Choroid plexus epithelial cell (primary cell): ENCODE measurements at regions not wholly inside any gene's neighbourhood (a gene's known extent, or its start where the extent isn't known, plus 50 kb on each side); places are given as distances from the start of the nearest gene placed in this dataset.

Experiments used
- DNase-seq: peaks from one replicate; pipeline ENCODE4 v3.0.0-alpha.2; 2010; ENCODE audit warnings: low read depth
- H3K4me3 ChIP-seq: 2 replicates; pipeline ENCODE4 v1.5.1; 2011; ENCODE audit warnings: low read depth, mild to moderate bottlenecking, control low read depth, low read length, moderate library complexity
- CTCF ChIP-seq: conservative IDR thresholded peaks from 2 replicates; pipeline ENCODE4 v1.5.1; 2011; ENCODE audit warnings: low read depth, mild to moderate bottlenecking, control low read depth, inconsistent platforms, low read length, moderate library complexity

DNA sequence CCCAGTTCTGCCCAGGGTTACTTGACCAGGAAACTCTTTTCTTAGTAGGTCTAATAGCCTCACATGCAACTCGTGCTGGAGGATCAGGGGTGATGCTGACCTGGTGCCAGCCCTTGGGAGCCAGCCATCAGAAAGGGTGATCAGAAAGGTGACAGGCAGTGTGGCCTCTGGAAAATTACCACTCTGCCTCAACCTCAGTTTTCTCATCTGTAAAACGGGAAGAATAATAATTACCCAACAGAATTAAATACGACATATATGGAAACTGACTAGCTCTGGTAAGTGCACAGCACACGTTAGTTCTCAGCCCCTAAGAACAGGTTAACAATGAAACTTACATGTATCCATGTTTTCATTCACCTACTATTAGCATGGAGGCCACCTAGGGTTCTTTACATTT lies 157.6 kb downstream of the EN1 start:
- no peak for DNase-seq
- TF ChIP-seq CTCF = no peak
- H3K4me3 ChIP-seq = no peak overlapping the region

- no peak overlapping the region for H3K4me3 ChIP-seq
- TF ChIP-seq CTCF = no peak
- no peak for DNase-seq
Measured at GRCh38 chr2:118689456-118689855, 158.0 kb downstream of the EN1 start.

GRCh38 chr2:118689033-118689432 lies 158.4 kb downstream of the EN1 start:
- TF ChIP-seq CTCF = no peak
- no peak overlapping the region for H3K4me3 ChIP-seq
- no peak for DNase-seq

DNA sequence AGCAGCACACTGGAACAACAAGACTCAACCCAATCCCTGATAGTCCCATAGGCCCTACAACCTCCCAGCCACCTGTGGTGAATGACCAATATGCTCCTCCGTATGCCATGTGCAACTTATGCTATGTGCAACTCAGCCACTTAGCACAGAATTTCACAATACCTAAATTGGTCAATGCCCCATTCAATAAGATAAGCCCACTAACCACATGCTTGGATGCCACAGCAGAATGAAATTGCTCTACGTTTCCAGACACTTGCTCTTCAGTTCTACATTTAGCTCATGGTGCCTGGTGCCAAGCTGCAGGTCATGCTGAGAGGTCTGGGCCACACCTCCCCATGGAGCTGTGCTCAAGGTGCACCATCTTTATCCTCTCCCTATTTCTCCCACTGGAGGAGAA lies 159.8 kb downstream of the EN1 start:
- TF ChIP-seq CTCF = no peak
- H3K4me3 ChIP-seq = no peak overlapping the region
- no peak for DNase-seq

DNA sequence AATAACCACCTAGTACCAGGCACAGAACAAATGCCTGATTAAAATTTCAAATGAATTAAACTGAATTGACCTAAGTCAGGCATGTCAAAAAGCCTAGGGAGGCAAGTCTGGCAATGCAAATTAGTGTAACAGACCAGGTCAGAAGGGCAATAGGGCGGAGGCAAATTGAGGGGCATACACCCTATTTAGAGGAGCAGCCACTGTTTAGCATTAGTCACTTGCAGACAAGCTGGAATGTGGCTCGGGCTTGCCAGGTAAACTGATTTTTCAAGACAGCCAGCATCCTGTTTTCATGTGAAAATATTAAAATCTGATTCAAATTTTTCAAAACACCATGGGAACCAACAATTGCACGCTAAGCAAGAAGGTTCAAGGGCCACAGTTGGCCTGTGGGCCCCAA lies 160.3 kb downstream of the EN1 start:
- TF ChIP-seq CTCF = no peak
- no peak for DNase-seq
- no peak overlapping the region for H3K4me3 ChIP-seq

- DNase-seq = no peak
- no peak for TF ChIP-seq CTCF
Measured at GRCh38 chr2:118686346-118686745, 161.1 kb downstream of the EN1 start.

DNA sequence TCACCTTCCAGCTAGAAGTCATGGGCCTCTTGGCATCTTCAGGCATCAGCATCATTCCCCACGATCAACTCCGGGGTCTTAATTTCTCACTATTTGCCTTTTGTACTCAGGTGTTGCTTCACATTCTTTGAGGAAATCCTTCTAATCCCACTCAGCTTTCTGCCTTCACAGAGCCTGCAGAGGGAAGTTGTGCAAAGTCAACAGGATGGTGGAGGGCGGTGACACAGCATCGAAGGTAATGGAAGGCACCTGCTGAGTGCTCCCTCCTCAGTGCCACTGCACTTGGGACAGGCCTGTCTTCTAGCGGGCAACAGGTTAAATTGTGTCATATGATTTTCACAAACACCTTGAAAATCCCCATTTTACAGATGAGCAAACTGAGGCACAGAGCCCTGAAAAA lies 164.0 kb downstream of the EN1 start:
- no peak for DNase-seq
- H3K4me3 ChIP-seq = no peak overlapping the region
- no peak for TF ChIP-seq CTCF

More at GRCh38 chr2:118686346-118686745, 161.1 kb downstream of the EN1 start:
- no peak overlapping the region for H3K4me3 ChIP-seq
